Tibial nerve (tissue), 4 donors: ENCODE measurements at regions not wholly inside any gene's neighbourhood (a gene's known extent, or its start where the extent isn't known, plus 50 kb on each side); places are given as distances from the start of the nearest gene placed in this dataset.
"Not testable (repeated sequence)": the region's sequence is repeated elsewhere in the genome, so short reads cannot be mapped to it uniquely, and the experiment has no call there.

ENCODE experiments used
- EP300 ChIP-seq, 2 donors: sonication (generic); formaldehyde crosslinking; IDR thresholded peaks; one replicate each; pipeline ENCODE4 v1.6.1; 2017; ENCODE audit warnings: antibody characterized with exemption in 2 of 2, mild to moderate bottlenecking in 1 of 2
- POLR2A ChIP-seq, 2 donors: fragments of 450-650 bp; IDR thresholded peaks; one replicate each; pipeline ENCODE4 v1.6.1; 2017; ENCODE audit warnings: antibody characterized with exemption in 2 of 2, mild to moderate bottlenecking in 2 of 2, moderate library complexity in 2 of 2
- TF ChIP-seq, protein P1 (sequence below), 5 experiments: fragments of 200-600 bp in 3 of 5; fragments of 450-650 bp in 2 of 5; sonication (generic) in 3 of 5; IDR thresholded peaks; one replicate each; pipeline ENCODE4 v1.5.1; 2016 to 2019; ENCODE audit warnings: antibody characterized with exemption in 5 of 5, mild to moderate bottlenecking in 3 of 5, moderate library complexity in 2 of 5

DNA sequence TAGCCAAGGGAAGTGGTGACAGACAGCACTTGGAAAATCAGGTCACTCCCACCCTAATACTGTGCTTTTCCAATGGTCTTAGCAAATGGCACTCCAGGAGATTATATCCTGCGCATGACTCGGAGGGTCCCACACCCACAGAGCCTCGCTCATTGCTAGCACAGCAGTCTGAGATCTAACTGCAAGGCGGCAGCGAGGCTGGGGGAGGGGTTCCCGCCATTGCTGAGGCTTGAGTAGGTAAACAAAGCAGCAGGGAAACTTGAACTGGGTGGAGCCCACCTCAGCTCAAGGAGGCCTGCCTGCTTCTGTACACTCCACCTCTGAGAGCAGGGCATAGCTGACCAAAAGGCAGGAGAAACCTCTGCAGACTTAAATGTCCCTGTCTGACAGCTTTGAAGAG lies 53.9 kb upstream of the TLL1 start:
- TF ChIP-seq, protein P1, sequence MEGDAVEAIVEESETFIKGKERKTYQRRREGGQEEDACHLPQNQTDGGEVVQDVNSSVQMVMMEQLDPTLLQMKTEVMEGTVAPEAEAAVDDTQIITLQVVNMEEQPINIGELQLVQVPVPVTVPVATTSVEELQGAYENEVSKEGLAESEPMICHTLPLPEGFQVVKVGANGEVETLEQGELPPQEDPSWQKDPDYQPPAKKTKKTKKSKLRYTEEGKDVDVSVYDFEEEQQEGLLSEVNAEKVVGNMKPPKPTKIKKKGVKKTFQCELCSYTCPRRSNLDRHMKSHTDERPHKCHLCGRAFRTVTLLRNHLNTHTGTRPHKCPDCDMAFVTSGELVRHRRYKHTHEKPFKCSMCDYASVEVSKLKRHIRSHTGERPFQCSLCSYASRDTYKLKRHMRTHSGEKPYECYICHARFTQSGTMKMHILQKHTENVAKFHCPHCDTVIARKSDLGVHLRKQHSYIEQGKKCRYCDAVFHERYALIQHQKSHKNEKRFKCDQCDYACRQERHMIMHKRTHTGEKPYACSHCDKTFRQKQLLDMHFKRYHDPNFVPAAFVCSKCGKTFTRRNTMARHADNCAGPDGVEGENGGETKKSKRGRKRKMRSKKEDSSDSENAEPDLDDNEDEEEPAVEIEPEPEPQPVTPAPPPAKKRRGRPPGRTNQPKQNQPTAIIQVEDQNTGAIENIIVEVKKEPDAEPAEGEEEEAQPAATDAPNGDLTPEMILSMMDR (IDR thresholded peaks at IDR 0.05): not testable (repeated sequence)
- TF ChIP-seq POLR2A, EP300 (IDR thresholded peaks at IDR 0.05): not testable (repeated sequence)
